GM10248 (cell line): ENCODE measurements at regions not wholly inside any gene's neighbourhood (a gene's known extent, or its start where the extent isn't known, plus 50 kb on each side); places are given as distances from the start of the nearest gene placed in this dataset.

Experiments used
- CTCF ChIA-PET: fragments of 300-600 bp; sonication (Branson Sonifier 250); formaldehyde crosslinking; extraction: SDS; loops from one replicate; lab custom pipeline; 2021; ENCODE audit warnings: antibody characterized with exemption; lab: Yijun Ruan, JAX
- POLR2A ChIA-PET: fragments of 350-650 bp; sonication (Branson Sonifier 250); formaldehyde crosslinking; extraction: SDS; loops from one replicate; lab custom pipeline; 2020; ENCODE audit warnings: antibody characterized with exemption; lab: Yijun Ruan, JAX
- DNase-seq: peaks from one replicate; pipeline ENCODE4 v3.0.0; 2012; ENCODE audit errors: extremely low spot score
- TF ChIP-seq, protein P1 (sequence below): IDR thresholded peaks from 2 replicates; pipeline ENCODE4 v1.5.1; 2012; ENCODE audit warnings: mild to moderate bottlenecking, low read depth; ENCODE audit errors: extremely low read depth, missing control alignments, control extremely low read depth

DNA sequence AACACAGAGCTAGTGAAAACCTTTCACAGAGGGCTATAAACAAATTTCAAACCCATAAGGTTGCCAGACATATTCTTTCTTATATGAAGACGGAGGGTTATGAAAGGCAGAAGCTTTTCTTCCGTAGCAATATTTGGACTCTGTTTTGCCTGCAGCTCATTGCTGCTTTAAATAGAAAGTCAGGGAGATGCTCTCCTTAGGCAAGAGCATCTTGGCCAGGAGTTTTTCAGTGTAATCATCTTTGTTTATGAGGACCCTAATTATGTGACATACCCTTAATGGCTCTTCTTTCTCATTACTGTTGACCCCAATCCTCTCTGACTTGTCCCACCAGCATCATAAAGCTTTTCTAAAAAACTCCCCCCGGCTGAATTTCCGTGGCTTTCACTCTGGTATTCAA, 433.4 kb upstream of the NRXN1 start:
- POLR2A ChIA-PET = no interaction called here
- CTCF ChIA-PET = interaction anchor here (0.9 to 2.1 kb wide), 4 partner anchors 8 to 25 kb away, joined by 3 to 6 read pairs (median 4); no protein-coding TSS in a partner anchor
- DNase-seq = no peak

DNA sequence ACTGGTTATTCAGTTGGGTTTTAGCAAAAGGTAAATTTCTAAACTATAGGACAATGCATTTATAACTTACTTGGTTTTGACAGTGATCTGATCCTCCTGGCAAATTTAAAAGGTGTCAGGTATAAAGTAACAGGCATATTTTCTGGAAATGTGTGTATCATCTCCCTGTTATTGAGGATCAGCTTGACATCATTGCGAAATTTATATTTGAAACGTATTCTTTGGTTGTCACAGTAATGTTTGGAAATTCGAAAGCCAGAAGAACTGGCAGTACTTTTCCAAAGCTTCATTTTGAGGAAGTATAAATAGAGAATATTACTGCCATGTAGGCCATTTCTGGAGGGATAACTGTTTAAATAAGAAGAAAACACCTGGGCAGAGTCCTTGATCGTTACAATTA, 422.2 kb upstream of the NRXN1 start:
- ChIA-PET CTCF (interaction anchor here (1.3 kb wide), 1 partner anchor 10 kb away, joined by 3 read pairs; no protein-coding TSS in a partner anchor), POLR2A (no interaction called here)
- DNase-seq = no peak
- TF ChIP-seq, protein P1, sequence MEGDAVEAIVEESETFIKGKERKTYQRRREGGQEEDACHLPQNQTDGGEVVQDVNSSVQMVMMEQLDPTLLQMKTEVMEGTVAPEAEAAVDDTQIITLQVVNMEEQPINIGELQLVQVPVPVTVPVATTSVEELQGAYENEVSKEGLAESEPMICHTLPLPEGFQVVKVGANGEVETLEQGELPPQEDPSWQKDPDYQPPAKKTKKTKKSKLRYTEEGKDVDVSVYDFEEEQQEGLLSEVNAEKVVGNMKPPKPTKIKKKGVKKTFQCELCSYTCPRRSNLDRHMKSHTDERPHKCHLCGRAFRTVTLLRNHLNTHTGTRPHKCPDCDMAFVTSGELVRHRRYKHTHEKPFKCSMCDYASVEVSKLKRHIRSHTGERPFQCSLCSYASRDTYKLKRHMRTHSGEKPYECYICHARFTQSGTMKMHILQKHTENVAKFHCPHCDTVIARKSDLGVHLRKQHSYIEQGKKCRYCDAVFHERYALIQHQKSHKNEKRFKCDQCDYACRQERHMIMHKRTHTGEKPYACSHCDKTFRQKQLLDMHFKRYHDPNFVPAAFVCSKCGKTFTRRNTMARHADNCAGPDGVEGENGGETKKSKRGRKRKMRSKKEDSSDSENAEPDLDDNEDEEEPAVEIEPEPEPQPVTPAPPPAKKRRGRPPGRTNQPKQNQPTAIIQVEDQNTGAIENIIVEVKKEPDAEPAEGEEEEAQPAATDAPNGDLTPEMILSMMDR = no peak

More for the DNA sequence above, 433.4 kb upstream of the NRXN1 start:
- TF ChIP-seq, protein P1 = no peak

DNA sequence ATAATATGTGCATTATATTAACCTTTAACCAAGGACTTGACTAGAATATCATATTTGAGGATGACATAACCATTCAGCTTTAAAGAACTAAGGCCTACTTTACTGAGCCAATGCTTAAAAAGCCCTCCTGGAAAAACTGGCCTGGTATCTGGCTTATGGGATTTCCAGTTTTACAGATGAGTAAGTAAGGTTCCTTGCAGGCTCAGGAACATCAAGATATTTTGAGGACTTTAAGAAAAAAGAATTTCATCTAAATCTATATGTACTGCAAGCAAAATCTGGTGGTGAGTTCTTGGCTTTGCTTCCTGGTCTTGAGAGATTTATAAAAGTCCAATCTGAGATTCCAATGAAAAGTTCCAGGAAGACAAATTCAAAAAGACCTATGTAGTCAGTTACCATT, 417.0 kb upstream of the NRXN1 start:
- ChIA-PET POLR2A (no interaction called here), CTCF (no interaction called here)
- TF ChIP-seq, protein P1 = no peak
- DNase-seq = no peak

DNA sequence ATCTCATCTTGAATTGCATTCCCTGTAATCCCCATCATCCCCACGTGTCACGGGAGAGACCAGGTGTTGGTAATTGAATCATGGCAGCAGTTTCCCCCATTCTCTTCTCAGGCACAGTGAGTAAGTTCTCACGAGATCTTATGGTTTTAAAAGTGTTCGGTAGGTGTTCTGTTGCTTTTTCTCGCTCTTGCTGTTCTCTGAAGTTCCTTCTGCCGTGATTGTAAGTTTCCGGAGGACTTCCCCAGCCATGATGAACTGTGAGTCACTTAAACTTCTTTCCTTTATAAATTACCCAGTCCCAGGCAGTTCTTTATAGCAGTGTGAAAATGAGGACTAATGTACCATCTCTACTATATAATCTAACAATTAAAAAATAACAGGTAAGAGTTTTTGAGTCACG, 409.9 kb upstream of the NRXN1 start:
- DNase-seq = no peak
- POLR2A ChIA-PET = no interaction called here
- TF ChIP-seq, protein P1 = no peak
- CTCF ChIA-PET = no interaction called here

DNA sequence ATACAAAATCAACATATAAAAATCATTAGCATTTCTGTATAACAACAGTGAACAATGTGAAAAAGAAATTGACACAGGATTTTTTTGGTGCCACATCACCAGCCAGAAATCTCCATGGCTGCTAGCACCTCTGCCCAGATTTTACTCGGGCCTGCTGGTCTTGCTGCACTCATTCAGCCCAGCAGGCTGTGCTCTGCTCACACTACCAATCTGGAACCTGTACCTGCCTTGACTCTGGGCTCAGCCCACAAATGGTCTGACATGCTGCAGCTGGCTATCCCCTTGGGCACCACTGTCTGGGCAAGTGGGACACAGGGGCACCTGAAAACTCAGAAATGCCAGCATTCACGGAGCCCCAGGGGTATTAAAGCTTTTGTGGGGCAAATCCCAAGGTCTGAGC, 392.5 kb upstream of the NRXN1 start:
- POLR2A ChIA-PET = no interaction called here
- DNase-seq = no peak
- TF ChIP-seq, protein P1 = no peak
- CTCF ChIA-PET = no interaction called here

DNA sequence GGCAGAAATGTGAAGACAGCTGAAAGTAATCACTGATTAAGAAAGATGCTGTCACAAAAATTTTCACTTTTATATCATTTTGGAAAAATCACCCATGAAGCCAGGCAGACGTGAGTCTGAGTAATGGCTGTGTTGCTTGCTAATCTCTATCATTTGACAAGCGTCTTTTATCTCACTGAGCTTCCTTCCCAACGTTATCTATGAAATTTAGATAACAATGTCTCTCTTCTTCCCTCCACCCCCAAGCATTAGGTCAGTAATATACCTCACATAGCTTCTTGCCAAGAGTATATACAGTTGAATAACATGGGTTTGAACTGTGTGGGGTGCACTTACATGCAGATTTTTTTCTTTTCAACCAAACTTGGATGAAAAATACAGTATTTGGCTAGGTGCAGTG, 388.6 kb upstream of the NRXN1 start:
- CTCF ChIA-PET = interaction anchor here (1.4 kb wide), 1 partner anchor 8 kb away, joined by 3 read pairs; no protein-coding TSS in a partner anchor
- POLR2A ChIA-PET = no interaction called here
- TF ChIP-seq, protein P1 = no peak
- DNase-seq = no peak
